ENCODE measurements at regions not wholly inside any gene's neighbourhood (a gene's known extent, or its start where the extent isn't known, plus 50 kb on each side); places are given as distances from the start of the nearest gene placed in this dataset.

GRCh38 chr1:222938986-222939385 is 124.1 kb downstream of the DISP1 start:
- no peak overlapping the region for H3K27ac ChIP-seq
- in situ Hi-C loops (cut with MboI; ENCODE audit: low sequenced_read_pairs in 4 of 4), result no loop called here
- intact Hi-C loops (cut with DNase I; ENCODE audit: low total_unique reads), result no loop called here
- ATAC-seq, result no peak
- H3K9me3 ChIP-seq, result no peaks in the 10 kb centered on the region
- no peak overlapping the region for H3K4me3 ChIP-seq
- H3K27me3 ChIP-seq, result no peaks in the 10 kb centered on the region
- TF ChIP-seq POLR2A (IDR thresholded peaks at IDR 0.05), result no peak
- TF ChIP-seq, protein P1, sequence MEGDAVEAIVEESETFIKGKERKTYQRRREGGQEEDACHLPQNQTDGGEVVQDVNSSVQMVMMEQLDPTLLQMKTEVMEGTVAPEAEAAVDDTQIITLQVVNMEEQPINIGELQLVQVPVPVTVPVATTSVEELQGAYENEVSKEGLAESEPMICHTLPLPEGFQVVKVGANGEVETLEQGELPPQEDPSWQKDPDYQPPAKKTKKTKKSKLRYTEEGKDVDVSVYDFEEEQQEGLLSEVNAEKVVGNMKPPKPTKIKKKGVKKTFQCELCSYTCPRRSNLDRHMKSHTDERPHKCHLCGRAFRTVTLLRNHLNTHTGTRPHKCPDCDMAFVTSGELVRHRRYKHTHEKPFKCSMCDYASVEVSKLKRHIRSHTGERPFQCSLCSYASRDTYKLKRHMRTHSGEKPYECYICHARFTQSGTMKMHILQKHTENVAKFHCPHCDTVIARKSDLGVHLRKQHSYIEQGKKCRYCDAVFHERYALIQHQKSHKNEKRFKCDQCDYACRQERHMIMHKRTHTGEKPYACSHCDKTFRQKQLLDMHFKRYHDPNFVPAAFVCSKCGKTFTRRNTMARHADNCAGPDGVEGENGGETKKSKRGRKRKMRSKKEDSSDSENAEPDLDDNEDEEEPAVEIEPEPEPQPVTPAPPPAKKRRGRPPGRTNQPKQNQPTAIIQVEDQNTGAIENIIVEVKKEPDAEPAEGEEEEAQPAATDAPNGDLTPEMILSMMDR (IDR thresholded peaks at IDR 0.05 in 4 of 5, conservative IDR thresholded peaks at IDR 0.05 in 1 of 5), result no peak
- no peak for DNase-seq
- H3K36me3 ChIP-seq, result peaks cover 0 to 14% of the 10 kb centered on the region in 2 donors
- H3K4me1 ChIP-seq, result no peaks in the 10 kb centered on the region

DNA sequence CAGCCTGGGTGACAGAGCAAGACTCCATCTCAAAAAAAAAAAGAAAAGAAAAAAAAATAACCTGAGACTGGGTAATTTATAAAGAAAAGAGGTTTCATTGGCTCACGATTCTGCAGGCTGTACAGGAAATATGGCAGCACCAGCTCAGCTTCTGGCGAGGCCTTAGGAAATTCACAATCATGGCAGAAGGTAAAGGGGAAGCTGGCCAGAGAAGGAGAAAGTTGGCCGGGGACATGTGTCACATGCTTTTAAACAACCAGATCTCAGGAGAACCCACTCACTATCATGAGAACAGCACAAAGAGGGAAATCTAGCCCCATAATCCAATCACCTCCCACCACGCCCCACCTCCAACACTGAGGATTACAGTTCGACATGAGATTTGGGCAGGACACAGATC is 125.3 kb downstream of the DISP1 start:
- no peak overlapping the region for H3K27ac ChIP-seq
- no peaks in the 10 kb centered on the region for H3K4me1 ChIP-seq
- in situ Hi-C loops (cut with MboI; ENCODE audit: low sequenced_read_pairs in 4 of 4) (no loop called here), intact Hi-C loops (cut with DNase I; ENCODE audit: low total_unique reads) (no loop called here)
- no peaks in the 10 kb centered on the region for H3K27me3 ChIP-seq
- peaks cover 0 to 16% of the 10 kb centered on the region in 2 donors for H3K36me3 ChIP-seq
- ATAC-seq (no peak), DNase-seq (no peak)
- H3K9me3 ChIP-seq, result no peaks in the 10 kb centered on the region
- H3K4me3 ChIP-seq, result no peak overlapping the region
- TF ChIP-seq, protein P1 (IDR thresholded peaks at IDR 0.05 in 4 of 5, conservative IDR thresholded peaks at IDR 0.05 in 1 of 5), result no peak
- no peak for TF ChIP-seq POLR2A (IDR thresholded peaks at IDR 0.05)

- TF ChIP-seq, protein P1 (IDR thresholded peaks at IDR 0.05 in 4 of 5, conservative IDR thresholded peaks at IDR 0.05 in 1 of 5), result no peak
- no peak for TF ChIP-seq POLR2A (IDR thresholded peaks at IDR 0.05)
- DNase-seq (no peak), ATAC-seq (no peak)
- intact Hi-C loops (cut with DNase I; ENCODE audit: low total_unique reads) (no loop called here), in situ Hi-C loops (cut with MboI; ENCODE audit: low sequenced_read_pairs in 4 of 4) (no loop called here)
- Histone ChIP-seq H3K27ac (no peak overlapping the region), H3K27me3 (no peaks in the 10 kb centered on the region), H3K36me3 (peaks cover 0 to 16% of the 10 kb centered on the region in 2 donors), H3K9me3 (no peaks in the 10 kb centered on the region), H3K4me3 (no peak overlapping the region), H3K4me1 (no peaks in the 10 kb centered on the region)
Observed at GRCh38 chr1:222940906-222941305, 126.1 kb downstream of the DISP1 start.

- H3K9me3 ChIP-seq, result no peaks in the 10 kb centered on the region
- no peak overlapping the region for H3K27ac ChIP-seq
- no peak for ATAC-seq
- intact Hi-C loops (cut with DNase I; ENCODE audit: low total_unique reads) (no loop called here), in situ Hi-C loops (cut with MboI; ENCODE audit: low sequenced_read_pairs in 4 of 4) (no loop called here)
- no peaks in the 10 kb centered on the region for H3K4me1 ChIP-seq
- DNase-seq, result no peak
- TF ChIP-seq POLR2A (IDR thresholded peaks at IDR 0.05), result no peak
- TF ChIP-seq, protein P1 (IDR thresholded peaks at IDR 0.05 in 4 of 5, conservative IDR thresholded peaks at IDR 0.05 in 1 of 5), result no peak
- H3K36me3 ChIP-seq, result peaks cover 0 to 16% of the 10 kb centered on the region in 2 donors
- no peaks in the 10 kb centered on the region for H3K27me3 ChIP-seq
- H3K4me3 ChIP-seq, result no peak overlapping the region
Observed at GRCh38 chr1:222941425-222941824, 126.6 kb downstream of the DISP1 start.

DNA sequence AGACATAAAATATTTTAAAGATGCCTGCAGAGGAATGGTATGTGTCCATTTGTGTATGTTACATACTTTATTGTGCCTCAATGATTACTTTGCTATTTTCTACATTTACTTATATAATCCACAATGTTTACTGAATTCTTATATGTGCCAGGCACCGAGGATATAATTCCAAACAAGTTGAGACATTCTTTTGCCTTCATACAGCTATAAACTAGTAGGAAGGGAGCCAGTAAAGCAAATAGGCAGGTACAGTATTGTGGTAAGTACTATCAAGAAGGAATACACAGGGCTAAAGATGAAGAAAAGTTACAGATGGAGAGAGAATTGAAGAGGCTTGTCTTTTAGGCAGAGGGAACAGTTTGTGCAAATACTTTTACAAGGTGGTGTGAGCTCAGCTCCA is 131.6 kb downstream of the DISP1 start:
- no peak overlapping the region for H3K4me3 ChIP-seq
- no peaks in the 10 kb centered on the region for H3K27me3 ChIP-seq
- DNase-seq (no peak), ATAC-seq (no peak)
- TF ChIP-seq POLR2A (IDR thresholded peaks at IDR 0.05), result no peak
- TF ChIP-seq, protein P1 (IDR thresholded peaks at IDR 0.05 in 4 of 5, conservative IDR thresholded peaks at IDR 0.05 in 1 of 5), result no peak
- no peaks in the 10 kb centered on the region for H3K4me1 ChIP-seq
- H3K36me3 ChIP-seq, result peaks cover 0 to 16% of the 10 kb centered on the region in 2 donors
- intact Hi-C loops (cut with DNase I; ENCODE audit: low total_unique reads), result no loop called here
- no peaks in the 10 kb centered on the region for H3K9me3 ChIP-seq
- in situ Hi-C loops (cut with MboI; ENCODE audit: low sequenced_read_pairs in 4 of 4), result no loop called here
- H3K27ac ChIP-seq, result no peak overlapping the region

Data from gastrocnemius medialis (tissue), 4 donors.